Thoracic aorta (tissue), 2 donors: ENCODE measurements at regions not wholly inside any gene's neighbourhood (a gene's known extent, or its start where the extent isn't known, plus 50 kb on each side); places are given as distances from the start of the nearest gene placed in this dataset.

Experiments
- ATAC-seq: fragments of 150-250 bp; one replicate; pipeline ENCODE4 v1.8.0; 2017; ENCODE audit warnings: low read depth; ENCODE audit not compliant: insufficient number of reproducible peaks, low FRiP score
- DNase-seq: peaks from one replicate; pipeline ENCODE4 v3.0.0-alpha.2; 2020; ENCODE audit warnings: low spot score
- H3K27ac ChIP-seq, 2 donors: fragments of 200-600 bp; sonication (generic); 1 replicate in 1 of 2; 2 replicates in 1 of 2; pipeline ENCODE4 v1.5.1; 2016; ENCODE audit warnings: mild to moderate bottlenecking in 2 of 2, moderate library complexity in 2 of 2
- H3K27me3 ChIP-seq: fragments of 200-600 bp; sonication (generic); replicated peaks from 2 replicates; pipeline ENCODE4 v1.6.0; 2016; ENCODE audit warnings: mild to moderate bottlenecking; ENCODE audit not compliant: insufficient read depth
- H3K36me3 ChIP-seq: fragments of 200-600 bp; sonication (generic); one replicate; pipeline ENCODE4 v1.5.1; 2016
- H3K4me1 ChIP-seq, 2 donors: fragments of 200-600 bp; sonication (generic); 1 replicate in 1 of 2; 2 replicates in 1 of 2; pipeline versions ENCODE4 v1.5.1 to v1.6.0; 2016; ENCODE audit warnings: low read depth in 2 of 2, mild to moderate bottlenecking in 1 of 2; ENCODE audit not compliant: control insufficient read depth in 1 of 2
- H3K4me3 ChIP-seq: fragments of 200-600 bp; sonication (generic); 2 replicates; pipeline ENCODE4 v1.5.1; 2016; ENCODE audit warnings: mild to moderate bottlenecking
- H3K9me3 ChIP-seq: fragments of 200-600 bp; sonication (generic); 2 replicates; pipeline ENCODE4 v1.5.1; 2016
- CTCF ChIP-seq: fragments of 200-600 bp; sonication (generic); IDR thresholded peaks from one replicate; pipeline ENCODE4 v1.5.1; 2019; ENCODE audit warnings: antibody characterized with exemption

GRCh38 chr14:101193845-101194372 lies 290.4 kb upstream of the RTL1 start:
- Histone ChIP-seq H3K27me3 (no peaks in the 10 kb centered on the region), H3K4me3 (no peak overlapping the region), H3K4me1 (no peaks in the 10 kb centered on the region), H3K27ac (no peak overlapping the region), H3K9me3 (no peaks in the 10 kb centered on the region), H3K36me3 (no peaks in the 10 kb centered on the region)
- no peak for DNase-seq
- ATAC-seq = no peak
- TF ChIP-seq CTCF = no peak

GRCh38 chr14:101194373-101195308 lies 291.1 kb upstream of the RTL1 start:
- Histone ChIP-seq H3K4me3 (no peak overlapping the region), H3K27me3 (no peaks in the 10 kb centered on the region), H3K27ac (no peak overlapping the region), H3K9me3 (no peaks in the 10 kb centered on the region), H3K36me3 (no peaks in the 10 kb centered on the region), H3K4me1 (no peaks in the 10 kb centered on the region)
- DNase-seq (no peak), ATAC-seq (no peak)
- TF ChIP-seq CTCF = no peak

GRCh38 chr14:101195309-101195901 lies 291.9 kb upstream of the RTL1 start:
- H3K4me1 ChIP-seq = no peaks in the 10 kb centered on the region
- no peaks in the 10 kb centered on the region for H3K27me3 ChIP-seq
- TF ChIP-seq CTCF = no peak
- H3K4me3 ChIP-seq = no peak overlapping the region
- ATAC-seq (no peak), DNase-seq (no peak)
- H3K36me3 ChIP-seq = no peaks in the 10 kb centered on the region
- no peak overlapping the region for H3K27ac ChIP-seq
- H3K9me3 ChIP-seq = no peaks in the 10 kb centered on the region

GRCh38 chr14:101196051-101196712 lies 292.7 kb upstream of the RTL1 start:
- Histone ChIP-seq H3K27me3 (no peaks in the 10 kb centered on the region), H3K4me3 (no peak overlapping the region), H3K27ac (no peak overlapping the region), H3K36me3 (no peaks in the 10 kb centered on the region), H3K4me1 (no peaks in the 10 kb centered on the region), H3K9me3 (no peaks in the 10 kb centered on the region)
- no peak for TF ChIP-seq CTCF
- ATAC-seq = no peak
- no peak for DNase-seq
